Osteocyte (in vitro differentiated cells): ENCODE measurements at regions not wholly inside any gene's neighbourhood (a gene's known extent, or its start where the extent isn't known, plus 50 kb on each side); places are given as distances from the start of the nearest gene placed in this dataset.

Experiments
- DNase-seq: peaks from one replicate; pipeline ENCODE4 v3.0.0; 2021; ENCODE audit warnings: mixed read lengths; ENCODE audit not compliant: unreplicated experiment; ENCODE audit errors: extremely low spot score
- H3K27ac Mint-ChIP-seq: one replicate; pipeline ENCODE4 v1.8.0; 2021; ENCODE audit warnings: mild to moderate bottlenecking, mixed read lengths; ENCODE audit not compliant: unreplicated experiment
- H3K27me3 Mint-ChIP-seq: one replicate; pipeline ENCODE4 v1.8.0; 2021; ENCODE audit warnings: mixed read lengths; ENCODE audit not compliant: unreplicated experiment
- H3K36me3 Mint-ChIP-seq: one replicate; pipeline ENCODE4 v1.8.0; 2021; ENCODE audit warnings: mixed read lengths; ENCODE audit not compliant: unreplicated experiment
- H3K4me1 Mint-ChIP-seq: one replicate; pipeline ENCODE4 v1.8.0; 2021; ENCODE audit warnings: mixed read lengths; ENCODE audit not compliant: unreplicated experiment
- H3K4me3 Mint-ChIP-seq: one replicate; pipeline ENCODE4 v1.8.0; 2021; ENCODE audit warnings: mild to moderate bottlenecking, moderate library complexity, mixed read lengths; ENCODE audit not compliant: unreplicated experiment
- H3K9me3 Mint-ChIP-seq: one replicate; pipeline ENCODE4 v1.8.0; 2021; ENCODE audit warnings: mixed read lengths; ENCODE audit not compliant: unreplicated experiment
- TF ChIP-seq, protein P1 (sequence below): fragments of 200-600 bp; sonication (generic); IDR thresholded peaks from 2 replicates; pipeline ENCODE4 v1.5.0; 2021; ENCODE audit warnings: antibody characterized with exemption, mild to moderate bottlenecking, moderate library complexity

DNA sequence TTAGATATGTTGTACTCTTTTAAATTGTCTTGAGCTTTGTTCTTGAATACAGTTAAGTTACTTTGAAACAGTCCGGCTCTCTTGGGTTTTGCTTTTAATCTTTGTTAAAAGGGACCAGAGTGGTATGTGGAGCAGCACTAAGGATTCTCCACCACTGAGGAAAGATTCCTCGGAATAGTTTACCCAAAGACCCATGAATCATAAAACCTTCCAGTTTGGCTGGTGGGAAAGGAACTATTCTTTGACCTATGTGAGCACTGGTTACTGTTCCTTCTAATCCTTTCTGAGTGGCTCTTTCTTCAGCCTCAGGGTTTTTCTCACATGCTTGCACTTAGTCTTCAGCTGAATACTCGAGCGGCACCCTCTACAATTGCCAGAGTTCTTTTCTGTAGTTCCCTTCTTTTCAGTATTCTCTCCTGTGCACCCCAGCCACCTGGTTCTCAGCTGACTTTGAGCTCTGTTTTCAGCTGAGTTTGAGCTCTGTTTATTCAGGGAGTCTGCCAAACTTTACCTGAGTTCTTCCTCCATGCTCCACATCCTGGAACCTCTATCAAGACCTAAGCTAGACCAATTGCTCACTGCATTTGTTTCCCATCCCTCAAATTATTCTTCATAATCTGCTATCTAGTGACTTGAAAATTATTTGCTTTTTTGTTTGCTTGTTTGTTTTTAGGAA lies 253.8 kb upstream of the PLXNA2 start:
- DNase-seq: no peak
- Mint-ChIP-seq H3K36me3 (no peaks in the 10 kb centered on the region), H3K9me3 (no peaks in the 10 kb centered on the region), H3K27ac (no peak overlapping the region), H3K4me1 (no peaks in the 10 kb centered on the region), H3K4me3 (no peak overlapping the region), H3K27me3 (peaks cover 19% of the 10 kb centered on the region)
- TF ChIP-seq, protein P1, sequence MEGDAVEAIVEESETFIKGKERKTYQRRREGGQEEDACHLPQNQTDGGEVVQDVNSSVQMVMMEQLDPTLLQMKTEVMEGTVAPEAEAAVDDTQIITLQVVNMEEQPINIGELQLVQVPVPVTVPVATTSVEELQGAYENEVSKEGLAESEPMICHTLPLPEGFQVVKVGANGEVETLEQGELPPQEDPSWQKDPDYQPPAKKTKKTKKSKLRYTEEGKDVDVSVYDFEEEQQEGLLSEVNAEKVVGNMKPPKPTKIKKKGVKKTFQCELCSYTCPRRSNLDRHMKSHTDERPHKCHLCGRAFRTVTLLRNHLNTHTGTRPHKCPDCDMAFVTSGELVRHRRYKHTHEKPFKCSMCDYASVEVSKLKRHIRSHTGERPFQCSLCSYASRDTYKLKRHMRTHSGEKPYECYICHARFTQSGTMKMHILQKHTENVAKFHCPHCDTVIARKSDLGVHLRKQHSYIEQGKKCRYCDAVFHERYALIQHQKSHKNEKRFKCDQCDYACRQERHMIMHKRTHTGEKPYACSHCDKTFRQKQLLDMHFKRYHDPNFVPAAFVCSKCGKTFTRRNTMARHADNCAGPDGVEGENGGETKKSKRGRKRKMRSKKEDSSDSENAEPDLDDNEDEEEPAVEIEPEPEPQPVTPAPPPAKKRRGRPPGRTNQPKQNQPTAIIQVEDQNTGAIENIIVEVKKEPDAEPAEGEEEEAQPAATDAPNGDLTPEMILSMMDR: no peak

DNA sequence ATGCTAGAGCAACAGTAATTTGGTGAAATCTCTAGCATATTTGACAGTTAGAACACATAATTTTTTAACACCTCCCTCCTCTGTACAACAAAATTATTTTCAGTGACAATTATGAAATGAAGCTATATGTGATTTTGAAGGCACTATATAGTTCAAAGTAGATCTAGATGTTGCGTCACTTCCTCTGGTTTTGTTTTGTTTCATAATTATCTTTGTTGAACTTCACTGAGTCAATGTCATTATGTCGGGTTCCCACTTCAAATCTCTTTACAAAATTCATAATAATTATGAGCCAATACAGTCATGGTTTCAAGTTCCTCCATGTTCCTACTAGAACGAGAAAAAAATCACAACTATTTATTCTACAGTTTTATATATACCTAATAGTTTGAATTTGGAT lies 254.8 kb upstream of the PLXNA2 start:
- Mint-ChIP-seq H3K36me3 (no peaks in the 10 kb centered on the region), H3K27me3 (peaks cover 16% of the 10 kb centered on the region), H3K27ac (no peak overlapping the region), H3K4me3 (no peak overlapping the region), H3K9me3 (no peaks in the 10 kb centered on the region), H3K4me1 (no peaks in the 10 kb centered on the region)
- DNase-seq: no peak
- TF ChIP-seq, protein P1: no peak

DNA sequence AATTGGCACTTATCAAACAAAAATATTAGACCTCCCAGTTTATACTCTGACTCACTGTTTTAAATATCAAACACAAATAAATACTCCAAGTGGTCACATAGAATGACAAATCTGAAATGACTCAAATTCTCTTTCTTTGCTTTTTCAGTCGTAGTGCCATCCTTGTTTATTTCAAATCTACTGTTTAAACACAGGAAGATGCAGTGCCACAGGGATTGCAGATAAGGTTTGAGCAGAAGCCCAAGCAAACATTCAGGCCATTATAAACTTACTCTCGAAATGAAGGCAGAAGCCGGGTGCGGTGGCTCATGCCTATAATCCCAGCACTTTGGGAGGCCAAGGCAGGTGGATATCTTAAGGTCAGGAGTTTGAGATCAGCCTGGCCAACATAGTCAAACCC lies 255.4 kb upstream of the PLXNA2 start:
- Mint-ChIP-seq H3K27me3 (peaks cover 18% of the 10 kb centered on the region), H3K27ac (no peak overlapping the region), H3K4me3 (no peak overlapping the region), H3K36me3 (no peaks in the 10 kb centered on the region), H3K4me1 (no peaks in the 10 kb centered on the region), H3K9me3 (no peaks in the 10 kb centered on the region)
- TF ChIP-seq, protein P1: no peak
- no peak for DNase-seq

DNA sequence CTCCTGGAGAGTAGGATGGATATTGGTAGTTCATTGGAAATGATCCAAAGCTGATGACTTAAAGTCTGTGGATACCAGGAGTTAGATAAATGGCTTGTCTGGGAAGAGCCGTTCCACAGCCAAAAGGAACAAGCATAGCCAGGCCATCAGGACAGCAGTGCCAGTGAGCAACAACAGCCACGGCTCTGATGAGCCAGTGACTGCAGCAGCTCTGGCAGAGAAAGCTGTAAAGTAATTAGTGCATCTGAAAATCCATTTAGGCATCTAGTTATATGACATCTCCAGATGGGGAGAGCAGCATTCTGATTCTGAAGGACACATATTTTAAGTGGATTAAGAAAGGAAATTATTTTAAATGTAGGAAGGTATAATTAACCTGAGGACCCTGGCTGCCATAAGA lies 256.2 kb upstream of the PLXNA2 start:
- TF ChIP-seq, protein P1: no peak
- peaks cover 18% of the 10 kb centered on the region for H3K27me3 Mint-ChIP-seq
- no peak overlapping the region for H3K27ac Mint-ChIP-seq
- H3K4me1 Mint-ChIP-seq: no peaks in the 10 kb centered on the region
- no peaks in the 10 kb centered on the region for H3K9me3 Mint-ChIP-seq
- DNase-seq: no peak
- no peak overlapping the region for H3K4me3 Mint-ChIP-seq
- no peaks in the 10 kb centered on the region for H3K36me3 Mint-ChIP-seq

DNA sequence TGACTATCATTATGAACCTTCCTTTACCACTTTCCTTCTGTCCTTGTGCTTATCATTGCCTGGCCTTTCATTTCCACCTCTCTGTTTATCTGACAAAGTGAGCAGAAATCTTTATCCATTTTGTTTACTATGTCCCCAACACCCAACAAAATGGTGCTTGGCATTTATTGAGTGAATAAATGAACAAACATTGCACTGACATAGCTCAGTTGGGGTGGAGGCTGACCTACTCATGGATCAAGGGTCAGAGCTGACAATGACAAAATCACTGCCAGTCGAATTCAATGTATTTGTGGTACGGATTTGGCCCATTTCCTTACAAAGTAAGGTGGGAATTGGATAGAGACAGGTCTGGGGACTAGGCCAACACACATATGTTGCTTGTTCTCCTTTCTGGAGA lies 257.4 kb upstream of the PLXNA2 start:
- no peak overlapping the region for H3K4me3 Mint-ChIP-seq
- no peak for DNase-seq

More for the DNA sequence above, 257.4 kb upstream of the PLXNA2 start:
- H3K4me1 Mint-ChIP-seq: no peaks in the 10 kb centered on the region
- H3K9me3 Mint-ChIP-seq: no peaks in the 10 kb centered on the region
- H3K36me3 Mint-ChIP-seq: no peaks in the 10 kb centered on the region
- no peak overlapping the region for H3K27ac Mint-ChIP-seq
- TF ChIP-seq, protein P1: no peak
- H3K27me3 Mint-ChIP-seq: peaks cover 21% of the 10 kb centered on the region
